ENCODE measurements at regions not wholly inside any gene's neighbourhood (a gene's known extent, or its start where the extent isn't known, plus 50 kb on each side); places are given as distances from the start of the nearest gene placed in this dataset.
A peak's percentile ranks its signal among the peaks of the same experiment; 100 is the strongest.

DNA sequence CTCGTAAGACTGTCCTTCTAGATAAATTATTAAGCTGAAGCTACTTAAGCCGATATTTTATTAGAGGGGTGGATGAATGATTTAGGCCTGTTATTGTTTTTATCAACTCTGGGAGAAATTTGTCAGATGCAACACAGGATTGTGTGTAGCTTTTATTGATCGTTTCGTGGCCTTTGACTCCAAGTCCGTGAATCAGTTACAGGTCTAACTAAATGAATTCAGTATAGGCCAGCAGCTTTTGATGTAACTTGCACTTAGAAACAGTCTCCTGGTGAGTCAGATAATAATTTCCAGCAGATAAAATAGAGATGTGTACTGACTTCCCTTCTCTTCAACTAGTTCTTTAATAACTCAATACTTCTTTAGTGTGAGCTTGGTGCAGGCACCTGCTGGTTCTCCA, 341.7 kb upstream of the SMIM30 start:
- no peak for DNase-seq
- TF ChIP-seq POLR2A (IDR thresholded peaks at IDR 0.05; ENCODE audit: low read length): no peak
- TF ChIP-seq GATA1 (IDR thresholded peaks at IDR 0.05; ENCODE audit: low read depth, low read length): no peak

DNA sequence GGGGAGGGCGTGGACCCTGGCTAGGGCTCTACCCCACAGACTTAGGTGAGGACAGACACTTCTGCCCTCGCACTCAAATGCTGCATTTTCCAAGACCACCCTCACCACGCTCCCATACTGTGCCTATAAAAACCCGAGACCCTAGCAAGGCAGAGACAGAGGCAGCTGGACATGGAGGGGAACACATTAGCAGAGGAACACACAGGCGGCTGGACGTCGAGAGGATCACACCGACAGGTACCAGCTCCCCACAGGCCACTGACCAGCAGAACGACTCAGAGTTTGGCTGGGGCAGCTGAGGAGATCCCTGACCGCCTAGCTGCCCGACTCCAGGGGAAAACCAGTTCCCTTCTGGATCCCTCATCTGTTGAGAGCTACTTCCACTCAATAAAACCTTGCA, 338.2 kb upstream of the SMIM30 start:
- no peak for DNase-seq
- TF ChIP-seq GATA1 (IDR thresholded peaks at IDR 0.05; ENCODE audit: low read depth, low read length) (no peak), POLR2A (IDR thresholded peaks at IDR 0.05; ENCODE audit: low read length) (no peak)

DNA sequence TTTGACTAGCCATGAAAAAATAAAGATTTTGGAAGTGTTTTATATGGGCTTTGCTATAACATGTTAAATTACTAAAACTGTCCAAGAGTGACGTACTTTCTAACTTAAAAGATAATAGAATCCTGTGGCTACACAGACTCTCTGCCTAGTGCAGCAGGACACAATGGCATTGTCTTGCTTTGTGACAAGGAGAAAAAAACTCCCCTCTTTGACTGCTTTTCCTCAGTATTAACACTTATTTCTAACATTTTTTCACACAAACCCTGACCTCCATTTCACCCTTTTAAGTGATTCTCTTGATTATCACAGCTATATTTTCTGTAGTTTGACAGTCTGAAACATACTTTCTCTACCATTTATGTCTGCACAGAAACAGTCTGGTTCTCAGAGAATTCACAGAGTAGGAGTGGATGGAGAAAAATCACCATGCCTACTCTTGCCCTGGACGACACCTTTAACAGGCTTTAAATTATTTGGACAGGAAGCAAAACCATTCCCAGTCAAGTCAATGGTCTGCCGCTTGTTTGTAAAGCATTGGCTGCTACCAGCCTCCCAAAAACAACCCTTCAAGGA, 336.3 kb upstream of the SMIM30 start:
- no peak for TF ChIP-seq GATA1 (IDR thresholded peaks at IDR 0.05; ENCODE audit: low read depth, low read length)
- no peak for TF ChIP-seq POLR2A (IDR thresholded peaks at IDR 0.05; ENCODE audit: low read length)
- DNase-seq: no peak

DNA sequence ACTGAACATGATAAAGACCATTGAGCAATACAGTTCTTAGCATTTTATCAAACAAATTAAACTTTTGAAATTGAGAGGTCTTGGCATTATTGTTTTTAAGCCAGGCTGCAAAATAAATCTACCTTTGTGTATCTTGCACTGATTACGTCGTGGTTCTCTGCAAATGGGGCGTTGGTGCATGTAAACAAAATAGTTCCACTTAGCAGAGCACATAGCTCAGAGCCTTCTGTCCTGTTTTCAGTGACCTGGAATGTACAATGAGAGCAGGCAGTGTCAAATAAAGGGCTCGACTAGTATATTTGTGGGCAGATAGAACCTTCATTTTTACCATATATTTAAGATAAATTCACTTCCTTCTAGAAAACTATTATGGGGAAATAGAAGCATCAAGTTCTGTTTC, 333.9 kb upstream of the SMIM30 start:
- DNase-seq: no peak
- no peak for TF ChIP-seq GATA1 (IDR thresholded peaks at IDR 0.05; ENCODE audit: low read depth, low read length)
- no peak for TF ChIP-seq POLR2A (IDR thresholded peaks at IDR 0.05; ENCODE audit: low read length)

DNA sequence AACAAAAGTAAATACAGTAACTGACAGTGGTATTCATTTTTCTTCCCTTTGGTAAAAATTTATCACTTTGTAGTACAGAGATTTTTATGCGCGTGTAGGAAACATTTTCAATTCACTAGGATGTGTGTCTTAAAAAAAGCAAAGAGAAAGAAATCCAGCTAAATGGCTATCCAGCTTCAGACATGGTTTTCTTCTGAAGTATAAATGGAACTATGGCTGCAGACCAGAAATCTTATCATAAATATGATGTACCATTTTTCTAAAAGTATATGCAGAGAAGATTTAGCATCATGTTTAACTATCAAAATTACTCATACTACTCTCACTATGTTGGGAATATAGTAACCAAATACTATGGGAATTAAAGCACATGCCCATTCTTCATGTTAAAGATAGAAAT, 328.4 kb upstream of the SMIM30 start:
- DNase-seq: no peak

DNA sequence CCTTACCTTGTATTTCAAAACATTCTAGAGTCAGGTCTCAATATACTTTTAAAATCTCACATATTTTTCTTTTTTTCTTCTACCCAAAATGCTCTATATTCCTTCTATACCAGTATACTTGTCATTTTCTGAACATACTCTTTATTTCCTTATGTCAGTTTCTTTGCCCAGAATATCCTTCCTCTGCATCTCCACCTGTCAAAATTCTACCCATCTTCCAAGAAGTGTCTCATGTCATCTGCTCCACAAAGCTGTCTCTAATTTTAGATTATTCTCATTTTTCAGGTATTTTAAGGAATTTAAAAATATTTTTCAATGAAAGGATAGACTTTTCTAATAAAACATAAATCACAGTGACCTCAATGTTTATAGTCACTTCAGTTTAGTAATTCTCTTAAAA, 328.0 kb upstream of the SMIM30 start:
- DNase-seq: no peak
- no peak for TF ChIP-seq POLR2A (IDR thresholded peaks at IDR 0.05; ENCODE audit: low read length)
- TF ChIP-seq GATA1 (IDR thresholded peaks at IDR 0.05; ENCODE audit: low read depth, low read length): no peak

More for the DNA sequence above, 328.4 kb upstream of the SMIM30 start:
- TF ChIP-seq POLR2A (IDR thresholded peaks at IDR 0.05; ENCODE audit: low read length) (no peak), GATA1 (IDR thresholded peaks at IDR 0.05; ENCODE audit: low read depth, low read length) (no peak)

DNA sequence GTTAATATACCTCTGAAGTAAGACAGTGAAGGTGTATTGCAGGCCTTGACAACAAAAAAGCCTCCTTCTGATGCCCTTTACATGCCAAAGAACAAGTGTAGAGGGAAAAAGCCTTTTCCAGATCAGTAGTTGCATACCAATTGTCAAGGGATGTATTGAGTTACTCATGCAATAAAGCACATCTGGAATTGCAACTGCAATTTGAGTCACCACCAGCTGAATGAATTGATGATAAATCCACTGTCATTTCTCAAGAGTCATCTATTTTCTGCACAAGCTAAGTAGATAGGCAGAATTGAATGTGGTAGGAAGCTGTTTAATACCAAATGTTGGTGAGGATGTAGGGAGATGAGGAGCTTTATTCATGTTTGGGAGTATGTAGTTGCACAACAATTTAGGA, 325.9 kb upstream of the SMIM30 start:
- no peak for TF ChIP-seq POLR2A (IDR thresholded peaks at IDR 0.05; ENCODE audit: low read length)
- no peak for TF ChIP-seq GATA1 (IDR thresholded peaks at IDR 0.05; ENCODE audit: low read depth, low read length)
- no peak for DNase-seq

DNA sequence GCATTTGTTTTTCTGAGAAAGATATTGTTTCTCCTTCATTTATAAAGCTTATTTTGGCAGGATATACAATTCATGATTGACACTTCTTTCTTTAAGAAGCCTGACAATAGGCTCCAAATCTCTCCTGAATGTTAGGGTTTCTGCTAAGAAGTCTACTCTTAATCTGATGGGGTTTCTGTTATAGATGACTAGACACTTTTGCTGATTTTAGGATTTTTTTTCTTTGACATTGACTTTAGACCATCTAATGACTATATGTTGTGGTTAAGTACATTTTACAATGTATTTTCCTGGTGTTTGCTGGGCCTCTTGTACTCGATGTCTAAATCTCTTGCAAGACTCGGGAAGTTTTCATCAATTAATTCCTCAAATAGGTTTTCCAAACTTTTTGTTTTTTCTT, 321.8 kb upstream of the SMIM30 start:
- no peak for TF ChIP-seq POLR2A (IDR thresholded peaks at IDR 0.05; ENCODE audit: low read length)
- TF ChIP-seq GATA1 (IDR thresholded peaks at IDR 0.05; ENCODE audit: low read depth, low read length): no peak
- no peak for DNase-seq

DNA sequence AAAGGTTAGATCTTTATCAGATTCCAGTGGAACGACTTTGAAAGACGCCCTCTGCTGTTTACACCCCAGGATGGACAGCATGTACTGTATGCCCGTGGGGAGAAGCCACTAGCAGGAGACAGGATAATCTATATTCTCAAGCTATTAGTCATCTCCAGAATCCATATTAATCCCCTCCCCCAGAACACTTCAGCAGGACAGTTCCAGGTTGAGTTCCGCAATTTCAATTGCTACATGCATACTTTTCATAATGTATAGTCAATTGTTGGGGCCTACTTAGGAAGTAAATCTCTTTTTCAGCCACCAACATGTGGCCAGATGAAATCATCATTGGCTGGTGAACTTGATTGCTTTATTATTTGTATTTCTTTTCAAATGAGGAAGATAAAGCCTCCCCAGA, 313.1 kb upstream of the SMIM30 start:
- DNase-seq: no peak
- TF ChIP-seq POLR2A (IDR thresholded peaks at IDR 0.05; ENCODE audit: low read length) (no peak), GATA1 (IDR thresholded peaks at IDR 0.05; ENCODE audit: low read depth, low read length) (no peak)

DNA sequence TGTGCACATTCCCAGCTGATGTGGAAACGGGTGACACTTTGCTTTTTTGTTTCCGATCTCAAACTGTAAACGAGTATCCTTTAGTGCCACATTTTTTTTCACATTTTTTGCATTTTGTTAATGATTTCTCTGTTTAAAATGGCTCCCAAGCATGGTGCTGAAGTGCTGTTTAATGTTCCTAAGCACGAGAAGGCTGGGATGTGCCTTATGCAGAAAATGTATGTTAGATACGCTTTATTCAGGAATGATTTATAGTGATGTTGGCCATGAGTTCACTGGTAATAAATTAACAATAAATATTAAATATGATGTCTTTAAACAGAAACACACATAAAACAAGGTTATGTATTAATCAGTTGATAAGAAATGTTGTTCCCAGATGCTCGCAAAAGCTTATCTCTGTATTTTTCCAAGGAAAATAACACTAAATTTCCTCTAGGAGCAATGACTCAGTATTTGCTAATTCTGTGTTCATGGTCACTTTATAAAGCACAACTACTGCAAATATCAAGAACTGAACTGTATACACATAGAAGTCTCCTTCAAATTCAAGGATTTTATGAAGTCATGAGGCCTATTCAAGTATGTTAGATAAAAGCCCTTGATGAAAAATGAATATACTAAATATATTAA, 305.9 kb upstream of the SMIM30 start:
- no peak for TF ChIP-seq GATA1 (IDR thresholded peaks at IDR 0.05; ENCODE audit: low read depth, low read length)
- TF ChIP-seq POLR2A (IDR thresholded peaks at IDR 0.05; ENCODE audit: low read length): no peak
- DNase-seq: no peak

DNA sequence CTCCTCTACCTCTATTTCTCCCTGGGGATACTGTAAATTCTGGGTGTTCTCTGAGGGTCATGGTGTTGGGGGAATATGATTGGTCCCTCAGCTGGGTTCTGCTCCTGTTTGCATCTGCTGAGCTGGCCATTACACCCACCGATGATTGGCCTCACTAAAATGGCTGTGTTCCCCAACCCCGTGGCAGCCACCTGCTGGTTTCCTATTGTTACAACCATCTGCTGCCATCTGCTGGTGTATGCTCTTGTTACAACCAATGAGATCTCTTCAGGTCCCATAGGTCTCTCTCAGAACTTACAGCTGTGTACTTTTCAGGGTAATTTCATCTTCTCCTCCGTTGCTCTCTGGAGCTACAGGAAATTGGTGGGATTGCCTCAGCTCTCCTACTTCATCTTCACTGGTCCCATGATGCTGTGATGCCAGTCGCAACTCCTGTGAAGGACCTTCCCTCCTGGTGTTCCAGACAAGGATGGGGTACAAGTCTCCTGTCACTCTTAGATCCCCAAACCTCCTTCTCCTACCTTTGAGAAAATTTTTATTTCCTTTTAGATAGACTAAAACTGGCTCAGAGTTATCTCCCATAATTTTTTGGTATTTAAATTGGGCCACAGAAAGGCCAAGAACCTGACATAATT, 303.5 kb upstream of the SMIM30 start:
- TF ChIP-seq GATA1 (IDR thresholded peaks at IDR 0.05; ENCODE audit: low read depth, low read length) (no peak), POLR2A (IDR thresholded peaks at IDR 0.05; ENCODE audit: low read length) (no peak)
- peak; percentile 78 to 83 for DNase-seq

DNA sequence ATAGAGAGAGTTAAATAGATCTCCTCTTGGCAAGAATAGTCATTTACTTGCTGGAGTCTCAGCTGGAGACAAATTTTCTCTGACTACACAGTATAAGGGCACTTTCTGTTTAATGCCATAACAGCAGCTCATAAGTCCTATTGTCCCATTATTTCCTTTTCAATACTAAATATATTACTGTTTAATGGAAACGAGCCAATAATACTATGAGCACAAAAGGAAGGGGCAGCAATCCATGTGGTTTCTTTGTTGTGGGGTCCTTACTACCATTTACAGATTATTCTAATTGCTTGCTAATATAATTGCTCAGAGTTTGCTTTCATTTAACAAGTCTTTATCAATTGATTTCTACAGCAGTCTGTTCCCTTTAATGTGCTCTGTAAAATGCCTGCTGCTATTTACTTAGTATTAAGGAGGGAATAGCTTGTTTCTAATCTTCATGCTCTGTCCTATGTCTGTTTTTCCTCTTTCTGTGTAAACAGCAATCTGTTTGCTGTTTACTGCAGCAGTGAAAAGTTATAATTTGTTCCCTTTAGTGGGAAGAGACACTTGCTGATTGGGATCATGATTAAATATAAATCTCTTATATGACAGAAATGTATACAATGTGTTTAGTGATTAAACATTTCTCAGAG, 296.2 kb upstream of the SMIM30 start:
- DNase-seq: no peak
- no peak for TF ChIP-seq POLR2A (IDR thresholded peaks at IDR 0.05; ENCODE audit: low read length)
- no peak for TF ChIP-seq GATA1 (IDR thresholded peaks at IDR 0.05; ENCODE audit: low read depth, low read length)

DNA sequence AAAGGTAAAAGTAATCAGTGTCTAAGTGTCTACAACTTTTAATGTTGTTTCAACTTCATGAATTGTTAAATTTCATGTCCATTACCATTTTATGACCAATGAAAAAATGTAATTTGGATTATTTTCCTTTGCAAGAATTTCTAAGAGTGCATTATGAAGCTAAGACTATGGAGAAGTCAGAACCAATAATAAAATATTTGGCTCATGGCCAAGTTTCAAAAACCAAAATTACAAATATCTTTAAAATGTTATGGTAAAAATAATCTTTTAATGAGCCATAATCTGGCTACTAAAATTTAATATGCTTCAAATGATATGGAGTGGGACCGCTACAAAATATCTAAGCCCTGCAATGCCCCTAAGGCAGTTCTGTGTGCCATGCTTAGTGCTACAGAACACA, 294.1 kb upstream of the SMIM30 start:
- no peak for TF ChIP-seq POLR2A (IDR thresholded peaks at IDR 0.05; ENCODE audit: low read length)
- TF ChIP-seq GATA1 (IDR thresholded peaks at IDR 0.05; ENCODE audit: low read depth, low read length): no peak
- no peak for DNase-seq

DNA sequence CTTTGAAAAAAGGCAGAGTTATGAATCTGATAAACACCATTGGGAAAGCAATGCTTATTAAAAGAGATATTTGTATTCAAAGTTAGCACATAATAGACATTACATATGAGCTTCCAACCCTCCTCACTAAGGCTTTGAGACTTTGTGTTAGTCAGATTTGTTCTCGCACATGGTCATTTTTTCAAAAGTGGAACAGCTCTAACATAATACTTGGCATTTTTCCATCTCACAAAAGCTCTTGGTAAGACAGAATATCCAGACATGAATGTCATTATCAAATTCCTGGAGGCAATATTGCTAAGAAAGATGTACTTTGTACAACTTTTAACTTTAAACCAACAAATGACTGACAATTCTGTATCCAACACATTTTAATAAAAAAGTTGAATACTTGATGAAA, 292.4 kb upstream of the SMIM30 start:
- no peak for TF ChIP-seq POLR2A (IDR thresholded peaks at IDR 0.05; ENCODE audit: low read length)
- TF ChIP-seq GATA1 (IDR thresholded peaks at IDR 0.05; ENCODE audit: low read depth, low read length): no peak
- DNase-seq: no peak

DNA sequence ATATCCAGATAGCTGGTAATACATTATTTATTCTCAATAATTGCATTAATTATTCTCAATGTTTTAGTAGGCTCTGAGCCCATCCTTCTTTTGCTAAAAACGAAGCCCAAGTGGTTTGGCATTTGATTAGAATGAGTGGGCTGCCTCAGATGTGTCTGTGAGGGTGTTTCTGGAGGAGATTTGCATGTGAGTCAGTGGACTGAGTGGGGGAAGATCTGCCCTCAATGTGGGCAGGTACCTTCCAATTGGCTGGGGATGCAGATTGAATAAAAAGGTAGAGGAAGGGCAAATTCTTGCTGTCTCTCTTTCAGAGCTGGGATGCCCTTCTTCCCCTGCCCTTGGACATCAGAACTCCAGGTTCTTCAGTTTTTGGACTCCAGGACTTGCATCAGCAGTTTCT, 290.6 kb upstream of the SMIM30 start:
- TF ChIP-seq GATA1 (IDR thresholded peaks at IDR 0.05; ENCODE audit: low read depth, low read length) (no peak), POLR2A (IDR thresholded peaks at IDR 0.05; ENCODE audit: low read length) (no peak)
- DNase-seq: no peak
